HEK293T (cell line): ENCODE measurements at regions not wholly inside any gene's neighbourhood (a gene's known extent, or its start where the extent isn't known, plus 50 kb on each side); places are given as distances from the start of the nearest gene placed in this dataset.

Experiments used
- CTCF ChIA-PET: fragments of 350-600 bp; formaldehyde crosslinking; extraction: SDS; loops from one replicate; lab custom pipeline; 2021; ENCODE audit warnings: antibody characterized with exemption, inconsistent platforms; lab: Yijun Ruan, JAX
- POLR2A ChIA-PET: fragments of 350-600 bp; formaldehyde crosslinking; extraction: SDS; loops from one replicate; lab custom pipeline; 2020; ENCODE audit warnings: antibody characterized with exemption, inconsistent platforms; lab: Yijun Ruan, JAX
- DNase-seq: peaks from one replicate; pipeline ENCODE4 v3.0.0; 2012; ENCODE audit warnings: mixed read lengths; ENCODE audit errors: extremely low spot score
- ARNT ChIP-seq: fragments of 450-650 bp; IDR thresholded peaks from 2 replicates; pipeline ENCODE4 v1.6.1; 2017; ENCODE audit warnings: mild to moderate bottlenecking
- BHLHE40 ChIP-seq: fragments of 450-650 bp; IDR thresholded peaks from 2 replicates; pipeline ENCODE4 v1.6.1; 2016; ENCODE audit warnings: mild to moderate bottlenecking, moderate library complexity, borderline replicate concordance
- CTBP1 ChIP-seq: fragments of 450-650 bp; IDR thresholded peaks from 2 replicates; pipeline ENCODE4 v1.6.1; 2016; ENCODE audit warnings: borderline replicate concordance
- ELF4 ChIP-seq: fragments of 450-650 bp; IDR thresholded peaks from 2 replicates; pipeline ENCODE4 v1.6.1; 2017; ENCODE audit warnings: antibody characterized with exemption
- FOXA1 ChIP-seq: fragments of 450-650 bp; IDR thresholded peaks from 2 replicates; pipeline ENCODE4 v1.6.1; 2016; ENCODE audit warnings: mild to moderate bottlenecking
- FOXK2 ChIP-seq: fragments of 450-650 bp; IDR thresholded peaks from 2 replicates; pipeline ENCODE4 v1.6.1; 2016; ENCODE audit warnings: mild to moderate bottlenecking
- FOXM1 ChIP-seq: fragments of 450-650 bp; IDR thresholded peaks from 2 replicates; pipeline ENCODE4 v1.6.1; 2017; ENCODE audit warnings: mild to moderate bottlenecking, borderline replicate concordance
- HDGF ChIP-seq: fragments of 450-650 bp; IDR thresholded peaks from 2 replicates; pipeline ENCODE4 v1.6.1; 2017; ENCODE audit warnings: antibody characterized with exemption, borderline replicate concordance
- L3MBTL2 ChIP-seq: fragments of 450-650 bp; conservative IDR thresholded peaks from 2 replicates; pipeline ENCODE4 v1.6.1; 2016; ENCODE audit warnings: mild to moderate bottlenecking
- LEF1 ChIP-seq: fragments of 450-650 bp; IDR thresholded peaks from 2 replicates; pipeline ENCODE4 v1.6.1; 2017; ENCODE audit warnings: mild to moderate bottlenecking, borderline replicate concordance
- NFRKB ChIP-seq: fragments of 450-650 bp; IDR thresholded peaks from 2 replicates; pipeline ENCODE4 v1.6.1; 2016; ENCODE audit warnings: mild to moderate bottlenecking, moderate library complexity
- PKNOX1 ChIP-seq: fragments of 450-650 bp; IDR thresholded peaks from 2 replicates; pipeline ENCODE4 v1.6.1; 2016
- SP1 ChIP-seq: fragments of 450-650 bp; IDR thresholded peaks from 2 replicates; pipeline ENCODE4 v1.6.1; 2017
- SUZ12 ChIP-seq: fragments of 450-650 bp; IDR thresholded peaks from 2 replicates; pipeline ENCODE4 v1.6.1; 2016; ENCODE audit warnings: mild to moderate bottlenecking
- TARDBP ChIP-seq: fragments of 450-650 bp; IDR thresholded peaks from 2 replicates; pipeline ENCODE4 v1.6.1; 2016
- ZNF384 ChIP-seq: fragments of 450-650 bp; IDR thresholded peaks from 2 replicates; pipeline ENCODE4 v1.6.1; 2016

- TF ChIP-seq ZNF384 (no peak), LEF1 (no peak), TARDBP (no peak), ARNT (no peak), BHLHE40 (no peak), FOXA1 (no peak), FOXK2 (no peak), L3MBTL2 (no peak), CTBP1 (no peak), FOXM1 (no peak), NFRKB (no peak), PKNOX1 (no peak), SP1 (no peak), HDGF (no peak), SUZ12 (no peak), ELF4 (no peak)
- CTCF ChIA-PET: interaction anchor here (0.6 kb wide), 1 partner anchor 70 kb away, joined by 3 read pairs; no protein-coding TSS in a partner anchor
- no peak for DNase-seq
- POLR2A ChIA-PET: no interaction called here
Measured at GRCh38 chr2:20900052-20900636, 77.2 kb upstream of the LDAH start.

- no peak for DNase-seq
- ChIA-PET POLR2A (no interaction called here), CTCF (no interaction called here)
- no peak for TF ChIP-seq HDGF
- no peak for TF ChIP-seq BHLHE40
- TF ChIP-seq PKNOX1: no peak
- TF ChIP-seq FOXA1: no peak
- TF ChIP-seq TARDBP: no peak
- TF ChIP-seq ZNF384: no peak
- no peak for TF ChIP-seq ELF4
- no peak for TF ChIP-seq NFRKB
- TF ChIP-seq FOXM1: no peak
- TF ChIP-seq LEF1: no peak
Measured at GRCh38 chr2:20897874-20898453, 75.1 kb upstream of the LDAH start.

- ChIA-PET POLR2A (no interaction called here), CTCF (no interaction called here)
Measured at GRCh38 chr2:20897047-20897446, 74.1 kb upstream of the LDAH start.

GRCh38 chr2:20884829-20885228 is 61.9 kb upstream of the LDAH start:
- CTCF ChIA-PET: no interaction called here
- POLR2A ChIA-PET: no interaction called here
- DNase-seq: no peak
- no peak for TF ChIP-seq BHLHE40
- no peak for TF ChIP-seq PKNOX1
- TF ChIP-seq FOXA1: no peak
- TF ChIP-seq SP1: no peak
- no peak for TF ChIP-seq FOXK2
- no peak for TF ChIP-seq FOXM1
- TF ChIP-seq ZNF384: no peak
- no peak for TF ChIP-seq ELF4
- no peak for TF ChIP-seq LEF1
- TF ChIP-seq TARDBP: no peak
- TF ChIP-seq L3MBTL2: no peak
- TF ChIP-seq HDGF: no peak
- no peak for TF ChIP-seq SUZ12
- no peak for TF ChIP-seq CTBP1
- no peak for TF ChIP-seq NFRKB
- no peak for TF ChIP-seq ARNT

More at GRCh38 chr2:20897047-20897446, 74.1 kb upstream of the LDAH start:
- TF ChIP-seq PKNOX1 (no peak), FOXA1 (no peak), SP1 (no peak), ELF4 (no peak), TARDBP (no peak), NFRKB (no peak), ZNF384 (no peak), LEF1 (no peak), FOXM1 (no peak), SUZ12 (no peak), CTBP1 (no peak)
- no peak for DNase-seq

GRCh38 chr2:20882466-20883170 is 59.7 kb upstream of the LDAH start:
- ChIA-PET POLR2A (no interaction called here), CTCF (no interaction called here)
- DNase-seq: no peak
- TF ChIP-seq NFRKB (no peak), SUZ12 (no peak), FOXA1 (no peak), BHLHE40 (no peak), FOXM1 (no peak), ELF4 (no peak), LEF1 (no peak), CTBP1 (no peak), FOXK2 (no peak), SP1 (no peak), HDGF (no peak), L3MBTL2 (no peak), PKNOX1 (no peak)
